HG03066 (cell line): ENCODE measurements at regions not wholly inside any gene's neighbourhood (a gene's known extent, or its start where the extent isn't known, plus 50 kb on each side); places are given as distances from the start of the nearest gene placed in this dataset.

ENCODE experiments used
- ATAC-seq: cut with Tn5 transposase; IDR thresholded peaks from one replicate; pipeline ENCODE4 v1.9.1; 2021; ENCODE audit warnings: low read depth; ENCODE audit not compliant: unreplicated experiment

GRCh38 chr18:54766634-54767033 lies 61.6 kb upstream of the RAB27B start:
- no peak for ATAC-seq

- no peak for ATAC-seq
These were observed 61.2 kb upstream of the RAB27B start for GRCh38 chr18:54767098-54767497.

GRCh38 chr18:54769526-54770464 lies 58.5 kb upstream of the RAB27B start:
- no peak for ATAC-seq

- ATAC-seq = no peak
These were observed 56.2 kb upstream of the RAB27B start for GRCh38 chr18:54772056-54772455.

- ATAC-seq = no peak
These were observed 53.9 kb upstream of the RAB27B start for GRCh38 chr18:54774423-54774822.

- no peak for ATAC-seq
These were observed 53.2 kb upstream of the RAB27B start for GRCh38 chr18:54774981-54775665.

- no peak for ATAC-seq
These were observed 52.6 kb upstream of the RAB27B start for GRCh38 chr18:54775686-54776085.

- ATAC-seq = no peak
These were observed 51.8 kb upstream of the RAB27B start for GRCh38 chr18:54776282-54776977.

GRCh38 chr18:54777118-54777791 lies 51.0 kb upstream of the RAB27B start:
- ATAC-seq = no peak

- ATAC-seq = no peak
These were observed 50.3 kb upstream of the RAB27B start for GRCh38 chr18:54777989-54778388.
